ENCODE measurements at regions not wholly inside any gene's neighbourhood (a gene's known extent, or its start where the extent isn't known, plus 50 kb on each side); places are given as distances from the start of the nearest gene placed in this dataset.

- intact Hi-C loops (cut with DNase I): loop anchor here in 1 of 10 donors (10.0 kb wide), 1 partner anchor 461 kb away; the partner anchor contains the start of gene ADAMTS5
- Histone ChIP-seq H3K36me3 (no peaks in the 10 kb centered on the region), H3K9me3 (peaks cover 0 to 8% (median 0%) of the 10 kb centered on the region in 11 donors), H3K27ac (peak overlapping the region in 5 of 10 donors; percentile 4 to 41 (median 28)), H3K27me3 (no peaks in the 10 kb centered on the region), H3K4me1 (peaks cover 0 to 55% (median 31%) of the 10 kb centered on the region in 9 donors), H3K4me3 (no peak overlapping the region)
- TF ChIP-seq CTCF (IDR thresholded peaks at IDR 0.05): no peak
- DNase-seq (no peak), ATAC-seq (no peak)
- WGBS, 2 donors: 44 to 51% methylated on average over 3 of the region's 3 CpGs
These were observed 458.7 kb upstream of the ADAMTS5 start for GRCh38 chr21:27425574-27425973.

- peaks cover 0 to 51% (median 27%) of the 10 kb centered on the region in 9 donors for H3K4me1 ChIP-seq
- no peak for TF ChIP-seq CTCF (IDR thresholded peaks at IDR 0.05)
- intact Hi-C loops (cut with DNase I): loop anchor here in 1 of 10 donors (10.0 kb wide), 1 partner anchor 460 kb away; the partner anchor contains the start of gene ADAMTS5
These were observed 458.3 kb upstream of the ADAMTS5 start for GRCh38 chr21:27425172-27425571.

DNA sequence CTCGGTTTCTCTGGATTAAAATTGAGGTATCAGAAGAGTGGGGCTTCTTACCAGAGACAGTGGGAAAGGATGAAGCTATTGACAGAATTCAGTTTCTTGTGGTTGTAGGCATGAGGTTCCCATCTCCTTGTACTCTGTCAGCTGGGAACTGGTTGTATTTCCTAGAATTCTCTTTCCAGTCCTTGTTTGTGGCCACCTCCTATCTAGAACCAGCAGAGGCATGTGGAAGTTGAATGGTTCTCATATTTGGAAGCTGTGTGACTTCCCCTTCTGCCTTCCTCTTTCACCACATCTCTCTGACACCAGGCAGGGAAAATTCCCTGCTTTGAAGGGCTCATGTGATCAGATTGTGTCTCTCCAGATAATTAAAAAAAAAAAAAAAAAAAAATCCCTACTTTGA lies 457.7 kb upstream of the ADAMTS5 start:
- H3K4me3 ChIP-seq: no peak overlapping the region
- WGBS, 2 donors: 91 to 100% methylated on average over 1 of the region's 1 CpG
- intact Hi-C loops (cut with DNase I): loop anchor here in 1 of 10 donors (10.0 kb wide), 1 partner anchor 460 kb away; the partner anchor contains the start of gene ADAMTS5
- H3K36me3 ChIP-seq: no peaks in the 10 kb centered on the region
- H3K9me3 ChIP-seq: peaks cover 0 to 8% (median 0%) of the 10 kb centered on the region in 11 donors
- no peak for TF ChIP-seq CTCF (IDR thresholded peaks at IDR 0.05)
- peak in 2 of 8 donors; percentile 4 to 14 for ATAC-seq
- H3K27ac ChIP-seq: peak overlapping the region in 3 of 10 donors; percentile 3 to 43 (median 14)
- no peaks in the 10 kb centered on the region for H3K27me3 ChIP-seq
- no peak for DNase-seq
- H3K4me1 ChIP-seq: peaks cover 0 to 49% (median 21%) of the 10 kb centered on the region in 9 donors

More at GRCh38 chr21:27425172-27425571, 458.3 kb upstream of the ADAMTS5 start:
- 57 to 68% methylated on average over 2 of the region's 2 CpGs for WGBS, 2 donors
- no peaks in the 10 kb centered on the region for H3K36me3 ChIP-seq
- no peaks in the 10 kb centered on the region for H3K27me3 ChIP-seq
- DNase-seq (no peak), ATAC-seq (no peak)
- H3K9me3 ChIP-seq: peaks cover 0 to 8% (median 0%) of the 10 kb centered on the region in 11 donors
- H3K4me3 ChIP-seq: no peak overlapping the region
- peak overlapping the region in 4 of 10 donors; percentile 4 to 41 (median 29) for H3K27ac ChIP-seq

GRCh38 chr21:27423906-27424595 lies 457.2 kb upstream of the ADAMTS5 start:
- intact Hi-C loops (cut with DNase I): loop anchor here in 1 of 10 donors (10.0 kb wide), 1 partner anchor 459 kb away; the partner anchor contains the start of gene ADAMTS5
- H3K27ac ChIP-seq: peak overlapping the region in 5 of 10 donors; percentile 0 to 53 (median 4)
- peak in 3 of 8 donors; percentile 50 to 68 (median 50) for ATAC-seq

More at GRCh38 chr21:27423906-27424595, 457.2 kb upstream of the ADAMTS5 start:
- WGBS, 2 donors: 93 to 95% methylated on average over 4 of the region's 4 CpGs
- no peak for DNase-seq
- no peaks in the 10 kb centered on the region for H3K36me3 ChIP-seq
- TF ChIP-seq CTCF (IDR thresholded peaks at IDR 0.05): no peak
- peaks cover 0 to 8% (median 0%) of the 10 kb centered on the region in 11 donors for H3K9me3 ChIP-seq
- H3K4me1 ChIP-seq: peaks cover 0 to 49% (median 18%) of the 10 kb centered on the region in 9 donors
- H3K27me3 ChIP-seq: no peaks in the 10 kb centered on the region
- no peak overlapping the region for H3K4me3 ChIP-seq

All from heart right ventricle (tissue), 16 donors.